Pancreas (tissue), 10 donors: ENCODE measurements at regions not wholly inside any gene's neighbourhood (a gene's known extent, or its start where the extent isn't known, plus 50 kb on each side); places are given as distances from the start of the nearest gene placed in this dataset.
"Not testable (repeated sequence)": the region's sequence is repeated elsewhere in the genome, so short reads cannot be mapped to it uniquely, and the experiment has no call there.

Experiments
- ATAC-seq, 4 donors: fragments of 200-7000 bp; cut with Tn5 transposase; one replicate each; pipeline versions ENCODE4 v1.8.0 to v1.9.1; 2020; ENCODE audit warnings: mild to moderate bottlenecking in 4 of 4, moderate library complexity in 4 of 4
- DNase-seq, 6 donors: peaks; one replicate each; pipeline ENCODE4 v3.0.0-alpha.2; 2020
- FAIRE-seq: peaks from 2 replicates; lab custom pipeline; 2012; peaks lifted over from hg19 to GRCh38; lab: Jason Lieb, UNC
- H3K27ac ChIP-seq, 4 donors: fragments of 200-600 bp; sonication (generic); 1 replicate in 3 of 4; 2 replicates in 1 of 4; pipeline versions ENCODE4 v1.5.0 to v1.8.0; 2020
- H3K27me3 ChIP-seq, 4 donors: fragments of 200-600 bp; one replicate each; pipeline ENCODE4 v1.8.0; 2021
- H3K36me3 ChIP-seq, 3 donors: fragments of 200-600 bp; sonication (generic) in 1 of 3; one replicate each; pipeline versions ENCODE4 v1.5.0 to v1.8.0; 2020 to 2021
- H3K4me1 ChIP-seq, 3 donors: fragments of 200-600 bp; one replicate each; pipeline ENCODE4 v1.8.0; 2021
- H3K4me3 ChIP-seq, 4 donors: fragments of 200-600 bp; sonication (generic) in 2 of 4; one replicate each; pipeline versions ENCODE4 v1.5.0 to v1.8.0; 2020 to 2021
- H3K9me3 ChIP-seq, 4 donors: fragments of 200-600 bp; one replicate each; pipeline ENCODE4 v1.8.0; 2021
- CTCF ChIP-seq, 4 donors: fragments of 200-600 bp; sonication (generic) in 3 of 4; IDR thresholded peaks; one replicate each; pipeline versions ENCODE4 v1.5.0 to v1.8.0; 2021; ENCODE audit warnings: antibody characterized with exemption in 4 of 4
- WGBS, 2 donors: extraction: QIAGEN DNeasy Blood & Tissue Kit; methylation state at CpG; one replicate each; pipeline ENCODE4 v1.1.7; 2013; 5-methylcytosine and 5-hydroxymethylcytosine counted together
- intact Hi-C, 3 donors: fragments of 100-400 bp; cut with DNase I; formaldehyde crosslinking; loops; one replicate each; pipeline versions ENCODE4 v1.11.1 to v1.14.2; 2022
- donor health status: healthy with polysubstance abuse.
- donor health status: DM: no; HTN: no; CAD: no; lungs with moderate emphysema.
- donor health status: DM: no; HTN: no; CAD: no.
- donor health status: control.
- donor health status: control.
- donor health status: Bipolar disorder and iron deficiency.
- donor health status: DM: yes; HTN: yes; CAD: no.
- donor health status: DM: no; HTN: no; CAD: no.
- donor health status: DM: no; HTN: no; CAD: no.
- donor health status: DM: yes; HTN: yes; CAD: no.

- intact Hi-C loops: no loop called here
- Histone ChIP-seq H3K4me3 (no peak overlapping the region), H3K4me1 (no peaks in the 10 kb centered on the region), H3K9me3 (no peaks in the 10 kb centered on the region), H3K27me3 (no peaks in the 10 kb centered on the region), H3K27ac (no peak overlapping the region), H3K36me3 (no peaks in the 10 kb centered on the region)
- no peak for FAIRE-seq
- ATAC-seq: no peak
- no peak for TF ChIP-seq CTCF (IDR thresholded peaks at IDR 0.05)
- 60 to 83% methylated on average over 2 of the region's 2 CpGs for WGBS, 2 donors
- no peak for DNase-seq
Observed at GRCh38 chr16:59950431-59950830, 1216.3 kb upstream of the GOT2 start.

GRCh38 chr16:59944041-59944440 is 1209.9 kb upstream of the GOT2 start:
- DNase-seq, ATAC-seq, intact Hi-C loops, FAIRE-seq, H3K4me1 ChIP-seq, H3K4me3 ChIP-seq, H3K36me3 ChIP-seq, H3K27ac ChIP-seq, H3K9me3 ChIP-seq, H3K27me3 ChIP-seq: not testable (repeated sequence)
- WGBS, 2 donors: 45 to 47% methylated on average over 5 of the region's 5 CpGs

- intact Hi-C loops: no loop called here
- FAIRE-seq (no peak), DNase-seq (no peak), ATAC-seq (peak in 1 of 4 donors; percentile 46)
- 53 to 71% methylated on average over 4 of the region's 4 CpGs for WGBS, 2 donors
- H3K36me3 ChIP-seq: no peaks in the 10 kb centered on the region
- no peak for TF ChIP-seq CTCF (IDR thresholded peaks at IDR 0.05)
- no peak overlapping the region for H3K27ac ChIP-seq
- H3K27me3 ChIP-seq: no peaks in the 10 kb centered on the region
- H3K4me1 ChIP-seq: no peaks in the 10 kb centered on the region
- no peak overlapping the region for H3K4me3 ChIP-seq
- H3K9me3 ChIP-seq: no peaks in the 10 kb centered on the region
Observed at GRCh38 chr16:59941594-59941993, 1207.5 kb upstream of the GOT2 start.

GRCh38 chr16:59920054-59920453 is 1185.9 kb upstream of the GOT2 start:
- FAIRE-seq: no peak
- Histone ChIP-seq H3K36me3 (no peaks in the 10 kb centered on the region), H3K27ac (no peak overlapping the region), H3K4me3 (no peak overlapping the region), H3K4me1 (no peaks in the 10 kb centered on the region), H3K9me3 (no peaks in the 10 kb centered on the region), H3K27me3 (no peaks in the 10 kb centered on the region)
- TF ChIP-seq CTCF (IDR thresholded peaks at IDR 0.05): no peak
- no peak for DNase-seq
- intact Hi-C loops: no loop called here
- 35 to 54% methylated on average over 2 of the region's 2 CpGs for WGBS, 2 donors
- no peak for ATAC-seq

GRCh38 chr16:59913666-59914065 is 1179.5 kb upstream of the GOT2 start:
- ATAC-seq (no peak), DNase-seq (no peak), FAIRE-seq (no peak)
- Histone ChIP-seq H3K27ac (no peak overlapping the region), H3K27me3 (no peaks in the 10 kb centered on the region), H3K36me3 (no peaks in the 10 kb centered on the region), H3K4me1 (no peaks in the 10 kb centered on the region), H3K9me3 (no peaks in the 10 kb centered on the region), H3K4me3 (no peak overlapping the region)
- no peak for TF ChIP-seq CTCF (IDR thresholded peaks at IDR 0.05)
- WGBS, 2 donors: 44 to 57% methylated on average over 1 of the region's 1 CpG
- intact Hi-C loops: no loop called here

- H3K27ac ChIP-seq: no peak overlapping the region
- ATAC-seq (no peak), DNase-seq (no peak), FAIRE-seq (no peak)
- no peaks in the 10 kb centered on the region for H3K36me3 ChIP-seq
- intact Hi-C loops: no loop called here
- WGBS, 2 donors: 33 to 35% methylated on average over 5 of the region's 5 CpGs
- H3K9me3 ChIP-seq: no peaks in the 10 kb centered on the region
- H3K27me3 ChIP-seq: no peaks in the 10 kb centered on the region
- no peaks in the 10 kb centered on the region for H3K4me1 ChIP-seq
- no peak for TF ChIP-seq CTCF (IDR thresholded peaks at IDR 0.05)
- no peak overlapping the region for H3K4me3 ChIP-seq
Observed at GRCh38 chr16:59909262-59909661, 1175.1 kb upstream of the GOT2 start.
